H9 (cell line): ENCODE measurements at regions not wholly inside any gene's neighbourhood (a gene's known extent, or its start where the extent isn't known, plus 50 kb on each side); places are given as distances from the start of the nearest gene placed in this dataset.

Experiments
- DNase-seq: peaks from one replicate; pipeline ENCODE4 v3.0.0-alpha.2; 2017
- H2AFZ ChIP-seq: one replicate; pipeline ENCODE4 v1.6.1; 2013; ENCODE audit warnings: mild to moderate bottlenecking, low read length, control low read depth, moderate library complexity
- H2AK5ac ChIP-seq: 2 replicates; pipeline ENCODE4 v1.6.1; 2013; ENCODE audit warnings: low read length, control low read depth, mixed read lengths; ENCODE audit not compliant: insufficient read length
- H2BK120ac ChIP-seq: one replicate; pipeline ENCODE4 v1.6.1; 2013; ENCODE audit warnings: low read depth, mild to moderate bottlenecking, low read length, control low read depth, inconsistent platforms; ENCODE audit not compliant: poor library complexity, severe bottlenecking
- H2BK12ac ChIP-seq: 2 replicates; pipeline ENCODE4 v1.6.1; 2013; ENCODE audit warnings: low read length, control low read depth, mixed read lengths, low read depth; ENCODE audit not compliant: insufficient read length
- H2BK15ac ChIP-seq: 2 replicates; pipeline ENCODE4 v1.6.1; 2013; ENCODE audit warnings: low read depth, low read length, control low read depth
- H2BK20ac ChIP-seq: one replicate; pipeline ENCODE4 v1.6.1; 2013; ENCODE audit warnings: low read depth, mild to moderate bottlenecking, low read length, control low read depth, inconsistent platforms; ENCODE audit not compliant: poor library complexity, severe bottlenecking
- H2BK5ac ChIP-seq: 2 replicates; pipeline ENCODE4 v1.6.1; 2013; ENCODE audit warnings: low read length, control low read depth, mixed read lengths; ENCODE audit not compliant: insufficient read length
- H3K14ac ChIP-seq: 2 replicates; pipeline ENCODE4 v1.6.1; 2013; ENCODE audit warnings: low read length, control low read depth; ENCODE audit not compliant: insufficient read depth
- H3K18ac ChIP-seq: 2 replicates; pipeline ENCODE4 v1.6.1; 2013; ENCODE audit warnings: low read depth, mild to moderate bottlenecking, mixed read lengths, low read length, control low read depth; ENCODE audit not compliant: insufficient read length
- H3K23ac ChIP-seq: 2 replicates; pipeline ENCODE4 v1.6.1; 2013; ENCODE audit warnings: low read length, control low read depth, mixed read lengths, low read depth; ENCODE audit not compliant: insufficient read length
- H3K23me2 ChIP-seq: 2 replicates; pipeline ENCODE4 v1.6.1; 2013; ENCODE audit warnings: low read depth, mild to moderate bottlenecking, mixed read lengths, low read length, control low read depth; ENCODE audit not compliant: insufficient read length, poor library complexity, severe bottlenecking
- H3K27ac ChIP-seq: 2 replicates; pipeline ENCODE4 v1.5.1; 2013; ENCODE audit warnings: low read length, control low read depth, mixed read lengths, low read depth; ENCODE audit not compliant: insufficient read length
- H3K27me3 ChIP-seq: 2 replicates; pipeline ENCODE4 v1.6.1; 2013; ENCODE audit warnings: low read length, control low read depth, inconsistent platforms; ENCODE audit not compliant: insufficient read depth
- H3K4ac ChIP-seq: 2 replicates; pipeline ENCODE4 v1.6.1; 2013; ENCODE audit warnings: low read depth, mild to moderate bottlenecking, control low read depth, inconsistent platforms, low read length, moderate library complexity
- H3K4me1 ChIP-seq: 2 replicates; pipeline ENCODE4 v1.6.1; 2013; ENCODE audit warnings: low read length, control low read depth, inconsistent platforms; ENCODE audit not compliant: insufficient read depth
- H3K4me2 ChIP-seq: 2 replicates; pipeline ENCODE4 v1.6.1; 2013; ENCODE audit warnings: low read length, control low read depth, mixed read lengths; ENCODE audit not compliant: insufficient read length, insufficient read depth
- H3K56ac ChIP-seq: 2 replicates; pipeline ENCODE4 v1.6.1; 2013; ENCODE audit warnings: low read depth, mild to moderate bottlenecking, mixed read lengths, low read length, control low read depth; ENCODE audit not compliant: insufficient read length
- H3K79me1 ChIP-seq: 2 replicates; pipeline ENCODE4 v1.6.1; 2013; ENCODE audit warnings: low read depth, mild to moderate bottlenecking, moderate library complexity, low read length, control low read depth, inconsistent platforms; ENCODE audit not compliant: insufficient read depth, poor library complexity, severe bottlenecking
- H3K79me2 ChIP-seq: 2 replicates; pipeline ENCODE4 v1.6.1; 2013; ENCODE audit warnings: low read length, control low read depth, inconsistent platforms; ENCODE audit not compliant: insufficient read depth
- H3K9ac ChIP-seq: 2 replicates; pipeline ENCODE4 v1.6.1; 2013; ENCODE audit warnings: low read length, control low read depth, mixed read lengths; ENCODE audit not compliant: insufficient read length; ENCODE audit errors: extremely low read depth
- H3K9me3 ChIP-seq: one replicate; pipeline ENCODE4 v1.6.1; 2013; ENCODE audit warnings: low read depth, low read length, inconsistent platforms; ENCODE audit not compliant: control insufficient read depth
- H3T11ph ChIP-seq: one replicate; pipeline ENCODE4 v1.6.1; 2013; ENCODE audit warnings: mild to moderate bottlenecking, low read length, control low read depth, inconsistent platforms
- H4K20me1 ChIP-seq: one replicate; pipeline ENCODE4 v1.6.1; 2013; ENCODE audit not compliant: control insufficient read depth, insufficient read length, insufficient read depth
- H4K5ac ChIP-seq: 2 replicates; pipeline ENCODE4 v1.6.1; 2013; ENCODE audit warnings: low read depth, mild to moderate bottlenecking, mixed read lengths, low read length, control low read depth; ENCODE audit not compliant: insufficient read length
- H4K8ac ChIP-seq: replicated peaks from 2 replicates; pipeline ENCODE4 v1.6.1; 2013; ENCODE audit warnings: low read length, control low read depth, mixed read lengths, low read depth; ENCODE audit not compliant: insufficient read length
- H4K91ac ChIP-seq: 2 replicates; pipeline ENCODE4 v1.6.1; 2013; ENCODE audit warnings: low read depth, mild to moderate bottlenecking, moderate library complexity, mixed read lengths, low read length, control low read depth; ENCODE audit not compliant: insufficient read length
- H3K27ac Mint-ChIP-seq, 3 experiments: 2 replicates in 2 of 3; 3 replicates in 1 of 3; pipeline ENCODE4 v1.8.0; 2020 to 2021; ENCODE audit warnings: mixed read lengths in 3 of 3, mild to moderate bottlenecking in 1 of 3, moderate library complexity in 1 of 3
- H3K27me3 Mint-ChIP-seq: 2 replicates; pipeline ENCODE4 v1.8.0; 2021; ENCODE audit warnings: low read depth, mild to moderate bottlenecking, moderate library complexity, mixed read lengths
- H3K36me3 Mint-ChIP-seq, 3 experiments: 2 replicates in 2 of 3; 3 replicates in 1 of 3; pipeline ENCODE4 v1.8.0; 2020 to 2021; ENCODE audit warnings: low read depth in 3 of 3, mixed read lengths in 3 of 3; ENCODE audit not compliant: insufficient read depth in 1 of 3
- H3K4me1 Mint-ChIP-seq, 2 experiments: 2 replicates each; pipeline ENCODE4 v1.8.0; 2020; ENCODE audit warnings: mixed read lengths in 2 of 2
- H3K4me3 Mint-ChIP-seq, 2 experiments: 2 replicates in 1 of 2; 3 replicates in 1 of 2; pipeline ENCODE4 v1.8.0; 2020 to 2021; ENCODE audit warnings: mild to moderate bottlenecking in 2 of 2, mixed read lengths in 2 of 2, moderate library complexity in 1 of 2
- H3K9me3 Mint-ChIP-seq, 2 experiments: 2 replicates in 1 of 2; 3 replicates in 1 of 2; pipeline ENCODE4 v1.8.0; 2020; ENCODE audit warnings: mild to moderate bottlenecking in 2 of 2, mixed read lengths in 2 of 2, moderate library complexity in 1 of 2
- CTCF ChIP-seq: fragments of 200-600 bp; sonication (generic); conservative IDR thresholded peaks from 3 replicates; pipeline ENCODE4 v1.8.0; 2021; ENCODE audit warnings: antibody characterized with exemption, mild to moderate bottlenecking
- WGBS: extraction: QIAGEN DNeasy Blood & Tissue Kit; methylation state at CpG from one replicate; pipeline ENCODE4 v1.1.7; 2013; ENCODE audit warnings: missing lambda C conversion rate, low lambda C conversion rate, mixed read lengths; ENCODE audit not compliant: insufficient read length; ENCODE audit errors: extremely low coverage; 5-methylcytosine and 5-hydroxymethylcytosine counted together

GRCh38 chr20:47927385-47927851 is 142.1 kb upstream of the SULF2 start:
- no peaks in the 10 kb centered on the region for H3K27me3 ChIP-seq
- H2BK20ac ChIP-seq = no peak overlapping the region
- no peak overlapping the region for H2BK15ac ChIP-seq
- H2BK5ac ChIP-seq = no peak overlapping the region
- no peak overlapping the region for H4K5ac ChIP-seq
- DNase-seq = no peak
- H3K27ac ChIP-seq = no peak overlapping the region
- H4K8ac ChIP-seq = no peak overlapping the region
- H3K4me1 ChIP-seq = no peaks in the 10 kb centered on the region
- H2AFZ ChIP-seq = no peak overlapping the region
- no peaks in the 10 kb centered on the region for H3K9me3 ChIP-seq
- H4K20me1 ChIP-seq = no peaks in the 10 kb centered on the region
- H3K4me1 Mint-ChIP-seq = peaks cover 11 to 14% of the 10 kb centered on the region in 2 experiments
- H3K27ac Mint-ChIP-seq = no peak overlapping the region
- H3K79me2 ChIP-seq = no peaks in the 10 kb centered on the region
- H3K56ac ChIP-seq = no peak overlapping the region
- H3K36me3 Mint-ChIP-seq = no peaks in the 10 kb centered on the region
- H3K4me3 Mint-ChIP-seq = no peak overlapping the region
- no peak overlapping the region for H2BK12ac ChIP-seq
- no peaks in the 10 kb centered on the region; a peak in 1 of 5 replicates for H3K9me3 Mint-ChIP-seq
- H3K9ac ChIP-seq = no peak overlapping the region
- TF ChIP-seq CTCF = no peak
- H3T11ph ChIP-seq = no peak overlapping the region
- no peaks in the 10 kb centered on the region for H3K27me3 Mint-ChIP-seq
- no peaks in the 10 kb centered on the region for H3K79me1 ChIP-seq
- WGBS = no CpG with 5 or more reads among the region's 5 CpGs
- H3K23ac ChIP-seq = no peak overlapping the region
- H4K91ac ChIP-seq = no peak overlapping the region
- no peaks in the 10 kb centered on the region for H3K23me2 ChIP-seq
- H3K4ac ChIP-seq = no peak overlapping the region
- no peak overlapping the region for H3K4me2 ChIP-seq
- no peak overlapping the region for H2BK120ac ChIP-seq
- H3K18ac ChIP-seq = no peak overlapping the region
- H2AK5ac ChIP-seq = no peak overlapping the region
- H3K14ac ChIP-seq = no peak overlapping the region
